ENCODE measurements at regions not wholly inside any gene's neighbourhood (a gene's known extent, or its start where the extent isn't known, plus 50 kb on each side); places are given as distances from the start of the nearest gene placed in this dataset.

DNA sequence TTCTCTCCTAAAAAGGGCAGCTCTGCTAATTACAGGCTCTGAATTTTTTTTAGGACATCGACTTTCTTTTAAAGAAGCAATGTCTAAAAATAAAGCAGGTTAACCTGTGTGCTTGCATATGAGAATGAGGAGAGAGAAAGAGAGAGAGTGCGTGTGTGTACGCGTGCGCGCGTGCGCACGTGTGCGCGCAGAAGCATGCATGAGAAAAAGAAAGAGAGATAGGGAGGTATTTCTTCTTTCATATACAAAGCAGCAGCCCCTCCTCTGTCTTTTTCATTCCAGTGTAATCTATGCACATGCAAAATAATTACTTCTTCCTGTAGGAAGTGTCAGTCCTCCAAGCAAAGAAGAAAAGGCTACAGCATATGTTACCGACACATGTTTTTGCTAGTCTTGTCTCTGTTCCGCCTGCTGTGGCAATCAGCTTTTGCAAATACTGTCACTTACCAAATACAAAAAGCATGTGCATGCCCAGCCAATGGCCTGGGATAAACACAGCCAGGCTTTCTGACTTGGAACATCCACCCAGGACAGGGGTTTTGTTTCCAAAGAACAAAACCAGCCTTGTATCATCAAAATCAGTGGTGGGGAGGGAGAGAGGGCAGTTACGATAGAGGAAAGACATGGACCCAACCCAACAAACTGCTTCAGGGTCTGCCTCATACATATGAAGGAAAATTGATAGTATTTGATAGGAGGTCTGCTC lies 252.3 kb upstream of the SLC24A2 start:
- no peak for DNase-seq

DNA sequence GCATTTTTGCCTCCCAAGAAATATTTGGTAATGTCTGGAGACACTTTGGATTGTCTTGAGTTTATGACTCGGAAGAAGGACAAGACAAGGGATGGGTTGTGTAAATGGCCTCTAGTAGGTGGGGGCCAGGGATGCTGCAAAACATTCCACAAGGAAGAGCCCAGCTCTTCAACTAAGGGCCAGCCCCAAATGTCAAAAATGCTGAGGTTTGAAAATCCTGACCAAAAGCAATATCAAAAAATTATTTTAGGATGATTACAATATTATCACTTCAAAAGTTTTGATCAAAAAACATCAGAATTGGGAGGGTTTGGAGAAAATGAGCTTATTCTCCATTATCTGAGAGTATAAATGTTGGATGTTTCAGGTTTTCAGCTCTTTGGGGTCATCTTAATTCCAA lies 248.9 kb upstream of the SLC24A2 start:
- DNase-seq: no peak

DNA sequence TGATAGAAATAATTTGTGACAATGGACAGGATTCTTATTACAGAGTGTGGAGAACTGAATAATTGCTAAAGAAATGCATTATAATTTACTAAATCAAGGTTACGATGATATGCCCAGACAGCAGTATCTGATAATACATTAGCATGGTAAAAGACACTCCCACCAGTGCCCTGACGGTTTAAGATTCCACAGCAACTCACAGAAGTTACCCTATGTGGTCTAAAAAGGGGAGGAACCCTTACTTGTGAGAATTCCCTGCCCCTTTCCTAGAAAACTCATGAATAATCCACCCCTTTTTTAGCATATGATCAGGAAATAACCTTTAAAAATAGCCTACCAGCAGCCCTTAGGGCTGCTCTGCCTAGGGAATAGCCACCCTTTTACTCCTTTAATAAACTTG lies 244.7 kb upstream of the SLC24A2 start:
- DNase-seq: no peak

DNA sequence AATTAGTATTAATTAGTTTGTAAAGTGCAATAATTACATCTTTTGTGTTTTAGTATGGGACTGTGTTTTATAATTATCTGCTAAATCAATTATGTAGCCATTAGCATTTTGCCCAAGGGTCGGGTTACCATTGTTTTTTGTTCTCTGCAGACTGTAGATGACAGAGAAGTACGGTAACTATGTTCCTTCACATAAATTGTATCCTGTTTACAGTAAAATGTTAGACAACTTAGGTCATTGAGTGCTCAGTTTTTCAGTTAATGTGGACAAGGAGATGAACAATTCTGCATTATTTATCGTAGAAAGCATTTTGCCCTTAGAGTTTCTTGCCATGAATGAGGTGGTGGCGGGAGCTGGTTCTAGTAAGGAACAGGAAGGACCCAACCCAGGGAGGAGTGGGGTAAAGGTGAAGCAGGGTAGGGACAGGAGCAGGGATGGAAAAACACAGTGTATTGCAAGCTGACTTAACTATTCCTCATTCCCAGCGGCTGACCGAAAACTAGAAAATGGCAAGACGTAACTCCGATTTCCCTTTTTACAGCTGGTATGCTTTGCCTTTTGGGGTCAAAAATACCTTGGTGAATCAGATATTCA lies 243.7 kb upstream of the SLC24A2 start:
- DNase-seq: no peak

DNA sequence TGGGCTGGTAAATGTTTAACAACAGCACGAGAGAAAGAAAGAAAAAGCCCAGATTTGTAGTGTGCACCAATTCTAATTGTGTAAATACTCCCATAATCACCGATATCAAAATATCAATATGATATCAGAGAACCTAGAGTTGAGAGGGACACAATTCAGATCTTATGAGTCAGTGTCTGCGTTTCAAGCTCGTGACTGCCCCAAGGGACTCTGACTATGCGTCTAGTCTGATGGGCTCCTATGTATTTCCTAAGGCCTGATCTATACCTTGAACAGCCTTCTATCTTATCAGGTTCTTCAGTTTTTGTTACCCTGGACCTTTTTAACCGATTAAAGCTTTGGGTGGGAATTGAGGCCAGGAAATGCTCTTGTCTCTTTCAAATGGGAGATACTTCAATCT lies 243.0 kb upstream of the SLC24A2 start:
- DNase-seq: no peak

DNA sequence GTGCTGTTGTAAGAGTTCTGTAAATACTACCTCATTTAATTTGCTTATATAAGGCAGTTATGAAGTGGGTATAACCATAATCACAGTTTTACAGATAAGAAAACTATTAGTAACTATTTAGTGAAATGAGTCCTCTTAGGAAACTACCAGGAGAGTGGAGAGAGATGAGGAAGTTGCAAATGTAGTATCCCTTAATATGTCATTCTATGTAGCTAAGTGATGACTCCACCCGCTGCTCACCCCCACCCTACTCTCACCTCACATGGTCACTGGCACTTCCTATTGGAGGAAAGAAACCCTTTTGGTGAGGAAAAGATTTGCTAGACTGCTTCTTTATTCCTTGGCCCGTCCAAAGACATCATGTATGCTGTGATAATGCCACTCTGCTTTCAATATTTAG lies 241.8 kb upstream of the SLC24A2 start:
- DNase-seq: no peak

DNA sequence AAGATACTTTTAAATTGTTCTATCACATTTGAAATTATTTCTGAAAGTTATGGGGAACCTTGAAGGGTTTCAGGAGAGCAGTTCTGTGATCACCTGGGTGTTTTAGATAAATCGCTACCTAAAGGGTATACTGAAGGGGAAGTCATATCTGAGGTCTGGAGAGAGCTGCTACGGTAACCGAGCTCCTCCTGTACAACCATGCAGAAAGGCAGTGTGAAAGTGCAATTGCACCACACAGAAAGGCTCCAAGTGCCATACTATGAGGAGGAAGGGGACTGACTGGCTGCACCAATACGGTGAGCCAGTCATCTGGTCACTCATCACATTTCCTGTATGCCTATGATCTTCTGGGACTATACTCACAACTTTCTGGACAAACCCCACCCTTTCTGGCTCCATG lies 241.4 kb upstream of the SLC24A2 start:
- DNase-seq: no peak

DNA sequence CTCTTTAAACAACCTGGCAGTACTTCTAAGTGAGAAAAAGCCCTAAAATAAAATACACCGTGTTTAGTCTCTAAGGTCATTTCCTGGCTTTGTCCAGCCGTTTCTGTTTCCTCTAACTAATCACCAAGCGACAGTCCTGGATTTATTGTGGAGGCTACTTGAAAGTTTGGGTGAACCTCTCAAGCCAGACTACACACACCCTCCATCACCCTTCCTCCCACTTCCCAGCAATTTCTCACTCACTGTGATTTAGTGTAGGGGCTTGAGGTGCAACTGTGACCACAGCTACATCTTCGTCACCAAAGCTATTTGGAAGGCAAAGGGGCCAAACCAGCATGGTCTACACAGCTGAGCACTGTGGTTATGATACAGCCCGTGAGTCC lies 240.0 kb upstream of the SLC24A2 start:
- no peak for DNase-seq

DNA sequence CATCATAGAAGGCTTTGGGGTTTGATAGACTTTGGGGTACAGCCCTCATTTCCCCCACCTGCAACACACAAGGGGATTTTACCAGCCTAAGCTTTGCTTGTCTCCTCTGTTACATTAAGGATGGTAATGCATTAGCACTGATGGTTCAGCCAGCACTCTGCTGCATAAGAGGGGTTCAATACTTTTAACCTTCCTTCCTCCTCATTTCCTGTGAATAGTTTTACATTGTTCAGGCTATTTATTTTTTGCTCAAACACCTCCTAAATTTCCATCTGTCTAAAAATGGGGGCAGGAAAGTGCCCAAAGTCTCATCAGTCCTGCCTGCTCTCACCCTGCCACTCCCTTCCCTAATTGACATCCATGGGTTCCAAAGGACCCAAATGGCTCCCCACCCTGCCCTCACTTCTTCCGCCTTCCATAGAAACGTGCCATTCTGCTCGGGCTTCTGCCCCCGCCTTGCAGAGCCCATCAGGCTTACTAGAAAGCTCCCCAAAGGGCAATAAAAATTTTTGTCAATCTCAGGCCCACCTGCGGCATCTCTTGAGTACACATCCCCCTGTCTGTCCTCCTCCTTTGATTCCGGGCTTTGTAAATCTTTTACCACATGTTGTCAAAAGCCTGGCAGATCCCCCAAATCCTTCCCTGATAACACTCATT lies 239.5 kb upstream of the SLC24A2 start:
- no peak for DNase-seq

DNA sequence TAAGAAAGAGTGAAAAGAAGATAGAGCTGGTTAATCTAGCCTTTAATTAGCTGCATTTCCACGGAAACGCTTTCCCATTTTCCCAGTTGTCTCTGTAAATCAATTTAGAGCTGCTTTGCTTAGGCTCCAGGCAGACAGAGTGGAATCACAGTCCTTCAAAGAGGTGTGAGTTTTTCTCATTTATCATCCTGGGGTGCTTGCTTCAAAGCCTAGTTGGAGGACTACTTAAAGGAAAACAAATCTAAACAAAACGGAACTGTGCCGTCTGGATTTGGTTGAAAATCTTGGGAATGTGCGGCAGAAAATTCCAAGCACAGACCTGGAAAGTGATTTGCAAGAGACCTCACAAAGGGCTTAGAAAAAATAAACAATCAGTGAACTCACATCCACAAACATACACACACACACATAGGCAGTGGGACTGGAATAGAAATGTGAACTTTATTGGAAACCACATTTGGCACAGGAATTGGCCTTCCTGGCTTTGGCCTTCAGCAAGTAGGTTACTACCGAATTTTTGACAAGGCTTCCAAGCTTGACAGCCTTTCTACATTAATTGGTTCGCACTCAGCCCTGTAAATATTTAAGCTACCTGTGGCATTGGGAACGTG lies 235.2 kb upstream of the SLC24A2 start:
- DNase-seq: no peak

DNA sequence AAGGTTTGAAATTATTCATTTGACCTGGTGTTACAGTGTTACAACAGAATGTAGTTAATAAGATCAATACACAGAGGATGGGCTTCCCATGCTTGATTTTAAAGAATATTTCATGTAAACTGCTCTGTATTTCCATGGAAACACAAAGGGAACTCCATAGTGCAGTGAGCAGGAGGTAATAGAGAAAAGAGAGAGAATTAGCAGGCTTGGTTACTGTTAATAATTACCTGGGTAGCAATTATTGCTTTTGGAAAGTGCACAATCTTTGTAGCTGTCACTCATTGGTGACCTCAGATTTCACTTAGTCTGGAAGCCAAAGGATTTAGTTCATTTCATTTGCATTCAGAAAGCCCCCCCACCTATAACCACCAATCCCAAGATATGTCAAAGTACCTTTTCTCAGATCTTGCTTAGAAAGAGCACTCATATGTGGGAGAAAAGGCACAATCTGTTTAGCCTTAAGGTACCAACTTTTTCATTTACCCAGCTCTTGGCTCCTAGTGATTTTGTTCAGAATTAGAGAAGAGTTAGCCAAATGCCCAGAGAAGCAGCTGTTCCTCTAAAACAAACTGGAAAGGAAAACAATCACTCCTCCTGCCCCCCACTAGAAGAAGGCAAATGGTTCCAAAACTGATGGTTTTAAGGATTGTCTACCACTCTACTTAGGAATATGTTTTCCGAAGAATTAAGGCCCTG lies 234.5 kb upstream of the SLC24A2 start:
- DNase-seq: no peak

DNA sequence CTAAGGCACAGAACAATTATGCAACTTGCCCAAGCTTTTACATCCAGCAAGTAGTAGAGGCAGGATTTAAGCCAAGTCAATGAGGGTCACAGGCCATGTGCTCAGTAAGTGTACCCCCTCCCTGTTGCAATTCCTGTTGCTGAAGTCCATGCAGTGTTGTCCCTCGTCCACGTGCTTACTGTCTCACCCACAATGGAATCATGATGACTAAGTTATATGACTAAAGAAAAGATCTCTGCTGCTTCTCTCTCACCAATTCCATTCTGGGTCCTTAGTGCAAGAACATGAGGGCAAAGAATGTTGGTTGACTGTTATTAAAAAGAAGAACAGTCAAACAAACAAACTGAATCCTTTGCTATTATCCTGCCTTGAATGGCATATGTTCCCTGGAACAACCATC lies 233.6 kb upstream of the SLC24A2 start:
- no peak for DNase-seq

DNA sequence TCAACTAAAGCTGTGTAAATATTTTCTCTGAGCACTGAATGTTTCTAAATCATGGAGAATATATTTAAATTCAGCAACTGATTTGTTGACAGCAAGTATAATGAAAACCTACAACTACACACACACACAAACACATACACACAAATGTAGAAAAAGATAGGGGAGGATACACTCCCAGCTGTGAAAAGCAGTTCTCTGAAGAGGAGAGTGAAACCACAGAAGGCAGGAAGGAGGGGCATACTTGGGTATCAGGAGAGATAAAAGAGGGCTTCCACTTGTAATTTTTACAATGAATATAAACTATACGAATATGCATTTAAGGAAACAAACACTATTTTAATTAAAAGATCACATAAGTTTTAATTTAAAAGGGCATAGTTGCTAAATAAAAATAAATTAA lies 227.8 kb upstream of the SLC24A2 start:
- no peak for DNase-seq

DNA sequence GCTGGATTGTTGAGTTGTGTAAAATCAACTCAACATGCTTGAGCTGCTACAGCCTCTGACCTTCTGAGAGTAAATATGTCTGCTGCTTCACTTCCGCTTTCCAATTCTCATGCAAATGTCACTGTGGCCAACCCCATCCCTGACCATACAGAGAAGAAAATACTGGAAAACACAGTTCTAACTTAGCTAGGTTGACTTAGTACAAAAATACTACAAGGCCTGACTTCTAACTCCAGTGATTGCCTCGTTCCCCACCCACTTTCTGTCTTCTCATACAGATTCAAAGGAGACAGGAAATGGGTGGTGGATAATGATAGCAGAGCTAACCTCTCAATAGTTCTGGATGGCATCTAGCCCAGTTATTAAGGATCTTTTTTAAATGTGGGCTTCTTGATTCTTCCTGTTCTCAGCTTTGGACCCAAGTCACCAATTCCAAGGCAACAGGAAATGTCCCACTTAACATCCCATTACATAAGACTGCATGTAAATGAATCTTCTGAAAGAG lies 226.6 kb upstream of the SLC24A2 start:
- no peak for DNase-seq

DNA sequence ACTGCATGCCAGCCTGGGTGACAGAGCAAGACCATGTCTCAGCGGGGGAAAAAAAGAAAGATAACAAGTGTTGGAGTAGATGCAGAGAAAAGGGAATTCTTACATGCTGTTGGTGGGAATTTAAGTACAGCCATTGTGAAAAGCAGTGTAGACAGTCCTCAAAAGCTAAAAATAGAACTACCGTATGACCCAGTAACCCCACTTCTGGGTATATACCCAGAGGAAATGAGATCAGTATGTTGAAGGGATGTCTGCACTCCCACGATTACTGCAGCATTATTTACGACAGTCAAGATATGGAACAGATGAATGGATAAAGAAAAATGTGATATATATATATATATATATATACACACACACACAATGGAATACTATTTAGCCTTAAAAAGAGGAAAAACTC lies 225.3 kb upstream of the SLC24A2 start:
- no peak for DNase-seq

DNA sequence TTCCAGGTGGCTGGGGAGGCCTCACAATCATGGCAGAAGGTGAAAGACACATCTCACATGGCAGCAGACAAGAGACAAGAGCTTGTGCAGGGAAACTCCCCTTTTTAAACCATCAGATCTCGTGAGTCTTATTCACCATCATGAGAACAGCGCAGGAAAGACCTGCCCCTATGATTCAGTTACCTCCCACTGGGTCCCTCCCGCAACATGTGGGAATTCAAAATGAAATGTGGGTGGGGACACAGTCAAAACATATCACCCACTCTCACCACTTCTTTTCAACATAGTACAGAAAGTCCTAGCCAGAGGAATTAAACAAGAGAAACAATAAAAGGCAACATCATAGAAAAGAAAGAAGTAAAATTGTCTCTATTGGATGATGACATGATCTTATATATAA lies 223.4 kb upstream of the SLC24A2 start:
- no peak for DNase-seq

DNA sequence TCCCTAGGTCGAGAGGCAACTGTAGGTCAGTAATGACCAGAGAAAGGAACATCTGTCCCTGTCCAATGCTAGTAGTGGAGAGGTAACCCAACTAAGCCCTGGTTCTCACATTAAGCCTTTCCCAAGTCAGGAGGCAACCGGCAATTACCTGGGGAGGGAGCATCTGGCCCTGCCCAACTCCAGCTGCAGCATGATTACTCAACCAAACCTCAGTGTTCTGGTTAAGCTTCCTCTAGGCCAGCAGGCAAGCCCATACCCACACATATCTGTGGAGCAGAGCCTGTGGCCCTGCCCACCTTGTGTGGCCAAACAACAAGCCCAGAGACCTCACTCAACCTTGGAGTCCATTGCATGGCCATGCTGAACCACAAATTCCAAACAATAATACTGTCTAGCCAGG lies 220.8 kb upstream of the SLC24A2 start:
- no peak for DNase-seq

DNA sequence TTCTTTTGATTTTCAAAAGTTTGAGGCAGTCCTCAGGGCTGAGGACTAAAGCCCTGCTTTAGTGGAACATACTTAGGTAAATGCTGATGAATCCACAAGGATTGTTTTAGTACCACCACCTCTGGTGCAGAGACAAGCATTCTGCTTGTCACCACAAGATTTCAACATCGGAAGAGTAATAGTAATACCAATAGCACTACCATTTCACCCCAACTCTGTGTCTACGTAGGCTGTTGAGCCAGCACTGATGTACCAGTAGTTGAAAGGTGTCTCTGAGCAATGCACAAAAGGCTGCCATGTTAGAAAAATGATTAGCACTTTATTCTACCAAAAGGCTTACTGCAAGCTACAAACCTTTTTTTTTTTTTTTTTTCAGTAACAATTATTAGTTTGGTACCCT lies 213.2 kb upstream of the SLC24A2 start:
- DNase-seq: no peak

DNA sequence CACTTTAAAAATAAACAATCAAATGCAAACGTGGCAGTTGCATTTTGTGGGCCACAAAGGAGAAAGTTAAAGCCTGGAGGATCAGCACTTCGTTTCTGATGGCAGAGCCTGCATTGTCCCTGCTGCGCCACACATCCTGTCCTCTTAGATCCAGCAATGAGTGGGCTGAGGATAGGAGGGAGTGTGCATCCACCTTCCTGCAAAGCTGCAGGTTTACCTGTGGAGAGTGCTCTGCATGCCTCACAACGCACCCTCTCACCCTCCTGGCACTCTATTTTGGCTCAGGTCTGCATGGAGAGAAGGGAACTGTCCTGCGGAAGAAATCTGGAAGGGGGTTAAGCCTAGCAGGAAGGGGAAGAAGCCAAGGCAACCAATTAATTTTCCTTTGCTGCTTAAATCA lies 212.2 kb upstream of the SLC24A2 start:
- DNase-seq: no peak

DNA sequence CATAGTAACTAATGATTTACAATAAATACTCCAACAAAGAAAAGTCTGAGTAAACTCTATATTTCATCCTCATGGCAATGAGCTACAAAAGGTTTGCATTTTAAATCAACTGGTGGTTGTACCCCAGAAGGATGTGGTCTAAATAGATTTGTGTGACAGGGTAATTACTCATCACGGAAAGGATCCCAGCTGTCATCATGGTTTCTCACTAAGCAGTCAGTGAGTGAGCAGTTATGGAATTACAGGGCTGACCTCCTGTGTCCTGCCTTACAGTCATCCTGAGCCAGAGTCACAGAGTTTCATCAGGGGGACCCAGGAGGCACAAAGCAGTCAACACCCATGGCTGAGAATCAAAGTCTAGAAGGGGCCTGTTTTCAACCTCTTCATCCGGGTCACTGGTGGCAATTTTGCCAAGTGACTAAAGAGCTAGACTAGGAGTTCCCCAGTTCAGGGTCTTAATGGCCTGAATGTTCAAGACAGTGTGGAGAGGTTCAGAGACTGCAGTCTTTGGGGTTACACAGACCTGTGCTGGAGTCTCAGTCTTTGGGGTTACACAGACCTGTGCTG lies 210.7 kb upstream of the SLC24A2 start:
- no peak for DNase-seq

DNA sequence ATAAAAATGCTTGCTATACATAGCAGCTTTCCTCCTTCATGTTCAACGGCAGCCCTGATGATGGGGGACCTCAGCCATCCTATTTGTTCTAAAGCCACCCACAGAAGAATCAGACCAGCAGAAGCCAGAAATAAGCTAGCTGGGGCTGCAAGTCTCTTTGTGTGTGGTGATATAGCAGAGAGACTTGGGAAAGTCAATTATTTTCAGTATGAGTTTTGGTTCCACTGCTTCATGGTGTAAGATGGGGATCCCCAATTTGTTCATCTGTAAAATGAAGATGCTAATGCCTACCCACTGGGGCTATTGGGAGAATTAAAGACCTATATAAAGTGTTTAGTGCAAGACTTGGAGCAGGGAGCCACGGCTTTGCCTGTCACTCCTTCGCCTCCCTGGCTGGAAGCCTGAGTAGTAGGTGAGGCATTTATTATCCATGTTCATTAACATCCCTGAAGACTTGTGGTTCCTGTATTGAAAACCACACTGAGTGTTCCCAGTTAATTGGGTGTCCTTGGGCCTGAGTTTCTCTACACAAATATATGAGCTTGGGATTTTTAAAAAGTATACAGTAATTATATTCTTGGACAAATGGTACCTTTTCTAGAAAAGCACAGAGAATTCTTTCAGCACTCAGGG lies 210.1 kb upstream of the SLC24A2 start:
- DNase-seq: no peak

DNA sequence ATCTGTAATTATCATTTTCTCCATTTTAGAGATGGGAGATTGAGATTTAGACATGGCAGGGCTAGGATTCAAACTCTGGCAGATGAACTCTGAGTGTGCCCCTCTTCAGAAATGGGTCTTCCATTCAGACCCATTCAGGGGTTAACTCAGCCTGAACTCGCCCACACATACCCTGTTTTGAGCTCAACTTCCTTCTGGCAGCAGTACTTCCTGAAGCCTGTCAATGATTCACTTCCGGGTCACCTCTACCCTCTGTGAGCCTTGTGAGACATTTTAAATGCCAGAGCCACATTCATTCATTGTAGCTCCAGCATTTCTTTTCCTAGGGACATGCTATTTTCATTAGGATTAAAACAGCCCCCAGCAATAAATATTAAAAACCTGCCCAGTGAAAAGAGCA lies 209.3 kb upstream of the SLC24A2 start:
- no peak for DNase-seq

DNA sequence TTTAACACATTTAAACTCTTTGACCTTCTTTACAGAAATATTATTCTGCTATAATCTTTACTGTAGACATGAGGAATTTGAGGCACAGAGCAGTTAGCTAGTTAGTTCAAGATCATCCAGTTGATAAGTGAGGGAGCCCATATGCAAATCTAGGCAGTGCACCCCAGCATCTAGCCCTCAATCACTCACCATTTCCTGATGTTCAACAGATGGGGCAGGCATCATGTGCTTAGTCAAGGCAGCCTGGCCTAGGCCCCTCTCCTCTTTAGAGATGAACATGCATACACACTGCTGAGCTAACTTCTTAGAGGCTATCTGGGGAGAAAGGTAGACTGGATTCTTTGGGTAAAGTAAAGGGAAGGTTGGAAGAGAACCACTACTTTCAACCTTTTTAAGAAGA lies 206.8 kb upstream of the SLC24A2 start:
- DNase-seq: no peak

All from GF-D8 (cell line).